GM21526 (cell line): ENCODE measurements at regions not wholly inside any gene's neighbourhood (a gene's known extent, or its start where the extent isn't known, plus 50 kb on each side); places are given as distances from the start of the nearest gene placed in this dataset.
"Not testable (repeated sequence)": the region's sequence is repeated elsewhere in the genome, so short reads cannot be mapped to it uniquely, and the experiment has no call there.

Experiments used
- ATAC-seq: cut with Tn5 transposase; IDR thresholded peaks from one replicate; pipeline ENCODE4 v1.9.1; 2021; ENCODE audit warnings: moderate library complexity; ENCODE audit not compliant: unreplicated experiment, low FRiP score

- not testable (repeated sequence) for ATAC-seq
Measured at GRCh38 chr5:177863822-177864446, 81.2 kb upstream of the FAM153A start.

GRCh38 chr5:177857642-177858200, 75.0 kb upstream of the FAM153A start:
- not testable (repeated sequence) for ATAC-seq

- ATAC-seq: not testable (repeated sequence)
Measured at GRCh38 chr5:177856474-177856873, 73.8 kb upstream of the FAM153A start.

GRCh38 chr5:177847914-177848313, 65.2 kb upstream of the FAM153A start:
- ATAC-seq: not testable (repeated sequence)

- ATAC-seq: not testable (repeated sequence)
Measured at GRCh38 chr5:177846598-177846997, 63.9 kb upstream of the FAM153A start.

GRCh38 chr5:177845906-177846305, 63.2 kb upstream of the FAM153A start:
- not testable (repeated sequence) for ATAC-seq

- not testable (repeated sequence) for ATAC-seq
Measured at GRCh38 chr5:177836191-177836590, 53.5 kb upstream of the FAM153A start.
